Transverse colon (tissue), 4 donors: ENCODE measurements at regions not wholly inside any gene's neighbourhood (a gene's known extent, or its start where the extent isn't known, plus 50 kb on each side); places are given as distances from the start of the nearest gene placed in this dataset.

Experiments used
- EP300 ChIP-seq: sonication (generic); formaldehyde crosslinking; IDR thresholded peaks from one replicate; pipeline ENCODE4 v1.6.1; 2017; ENCODE audit warnings: antibody characterized with exemption, low read depth
- POLR2A ChIP-seq: fragments of 450-650 bp; IDR thresholded peaks from one replicate; pipeline ENCODE4 v1.6.1; 2016; ENCODE audit warnings: antibody characterized with exemption, mild to moderate bottlenecking, moderate library complexity
- POLR2AphosphoS5 ChIP-seq, 3 donors: sonication (generic); formaldehyde crosslinking; IDR thresholded peaks; one replicate each; pipeline ENCODE4 v1.6.1; 2016; ENCODE audit warnings: antibody characterized with exemption in 3 of 3
- TF ChIP-seq, protein P1 (sequence below), 5 experiments: fragments of 200-600 bp in 3 of 5; fragments of 450-650 bp in 2 of 5; sonication (generic) in 3 of 5; IDR thresholded peaks; 1 replicate in 2 of 5; 2 replicates in 3 of 5; pipeline ENCODE4 v1.5.1; 2016 to 2017; ENCODE audit warnings: antibody characterized with exemption in 5 of 5, inconsistent platforms in 3 of 5, mild to moderate bottlenecking in 2 of 5, moderate library complexity in 1 of 5

DNA sequence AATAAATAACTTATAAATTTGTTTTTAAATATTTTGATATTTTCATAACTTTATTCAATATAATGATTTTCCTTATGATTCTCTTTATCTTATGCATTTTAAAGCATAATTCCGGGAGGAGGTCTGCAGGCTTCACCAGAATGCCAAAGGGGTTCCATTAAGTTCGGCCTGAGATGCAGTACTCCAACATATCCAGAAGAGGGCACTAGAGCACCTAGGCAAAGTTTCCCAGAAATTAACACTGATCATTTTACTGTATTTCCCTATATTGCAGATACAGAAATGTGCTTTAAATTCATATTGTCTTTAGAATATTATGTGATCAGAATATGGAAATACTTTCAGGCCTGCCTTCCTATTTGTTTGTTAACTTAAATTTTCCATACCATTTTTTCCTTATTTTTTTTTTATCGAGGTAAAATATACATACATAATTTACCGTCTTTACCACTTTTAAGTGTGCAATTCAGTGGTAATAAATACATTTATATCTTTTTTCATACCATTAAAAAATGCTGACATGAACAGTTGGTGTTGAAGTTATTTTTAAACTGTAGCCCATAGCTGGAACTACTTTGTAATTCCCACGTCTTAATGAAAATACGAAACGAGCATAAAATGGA lies 58.9 kb upstream of the TM9SF2 start:
- TF ChIP-seq, protein P1, sequence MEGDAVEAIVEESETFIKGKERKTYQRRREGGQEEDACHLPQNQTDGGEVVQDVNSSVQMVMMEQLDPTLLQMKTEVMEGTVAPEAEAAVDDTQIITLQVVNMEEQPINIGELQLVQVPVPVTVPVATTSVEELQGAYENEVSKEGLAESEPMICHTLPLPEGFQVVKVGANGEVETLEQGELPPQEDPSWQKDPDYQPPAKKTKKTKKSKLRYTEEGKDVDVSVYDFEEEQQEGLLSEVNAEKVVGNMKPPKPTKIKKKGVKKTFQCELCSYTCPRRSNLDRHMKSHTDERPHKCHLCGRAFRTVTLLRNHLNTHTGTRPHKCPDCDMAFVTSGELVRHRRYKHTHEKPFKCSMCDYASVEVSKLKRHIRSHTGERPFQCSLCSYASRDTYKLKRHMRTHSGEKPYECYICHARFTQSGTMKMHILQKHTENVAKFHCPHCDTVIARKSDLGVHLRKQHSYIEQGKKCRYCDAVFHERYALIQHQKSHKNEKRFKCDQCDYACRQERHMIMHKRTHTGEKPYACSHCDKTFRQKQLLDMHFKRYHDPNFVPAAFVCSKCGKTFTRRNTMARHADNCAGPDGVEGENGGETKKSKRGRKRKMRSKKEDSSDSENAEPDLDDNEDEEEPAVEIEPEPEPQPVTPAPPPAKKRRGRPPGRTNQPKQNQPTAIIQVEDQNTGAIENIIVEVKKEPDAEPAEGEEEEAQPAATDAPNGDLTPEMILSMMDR (IDR thresholded peaks at IDR 0.05): peak; percentile 93 to 99 (median 98)
- no peak for TF ChIP-seq POLR2A
- no peak for TF ChIP-seq POLR2AphosphoS5 (IDR thresholded peaks at IDR 0.05)
- TF ChIP-seq EP300: no peak
